GM12865 (cell line): ENCODE measurements at regions not wholly inside any gene's neighbourhood (a gene's known extent, or its start where the extent isn't known, plus 50 kb on each side); places are given as distances from the start of the nearest gene placed in this dataset.

Source experiments
- DNase-seq: peaks from one replicate; pipeline ENCODE4 v3.0.0; 2010; ENCODE audit warnings: low read depth
- H3K4me3 ChIP-seq: 2 replicates; pipeline ENCODE4 v1.5.1; 2011; ENCODE audit warnings: mild to moderate bottlenecking, low read depth, low read length, control low read depth
- TF ChIP-seq, protein P1 (sequence below): IDR thresholded peaks from 2 replicates; pipeline ENCODE4 v1.5.1; 2011; ENCODE audit warnings: low read length, control low read depth, low read depth, inconsistent platforms; ENCODE audit not compliant: insufficient read depth; ENCODE audit errors: missing control alignments

DNA sequence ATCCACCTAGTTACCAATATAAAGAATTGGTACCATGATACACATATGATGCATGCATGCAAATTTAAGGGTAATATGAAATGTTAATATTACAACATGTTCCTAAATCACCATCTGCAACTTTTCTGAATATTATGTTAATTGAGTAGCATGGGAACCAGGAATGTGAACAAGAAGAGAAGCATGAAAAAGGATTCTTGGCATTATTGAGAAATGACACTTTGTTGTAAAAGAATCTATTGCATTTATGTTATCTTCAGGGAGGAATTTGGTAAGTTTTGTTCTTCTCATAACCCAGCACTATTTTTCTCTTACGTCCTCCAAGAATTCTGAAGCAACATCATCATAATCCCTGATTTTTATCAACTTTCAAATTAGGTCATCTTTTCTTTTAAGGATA is 159.9 kb upstream of the SLC25A13 start:
- TF ChIP-seq, protein P1, sequence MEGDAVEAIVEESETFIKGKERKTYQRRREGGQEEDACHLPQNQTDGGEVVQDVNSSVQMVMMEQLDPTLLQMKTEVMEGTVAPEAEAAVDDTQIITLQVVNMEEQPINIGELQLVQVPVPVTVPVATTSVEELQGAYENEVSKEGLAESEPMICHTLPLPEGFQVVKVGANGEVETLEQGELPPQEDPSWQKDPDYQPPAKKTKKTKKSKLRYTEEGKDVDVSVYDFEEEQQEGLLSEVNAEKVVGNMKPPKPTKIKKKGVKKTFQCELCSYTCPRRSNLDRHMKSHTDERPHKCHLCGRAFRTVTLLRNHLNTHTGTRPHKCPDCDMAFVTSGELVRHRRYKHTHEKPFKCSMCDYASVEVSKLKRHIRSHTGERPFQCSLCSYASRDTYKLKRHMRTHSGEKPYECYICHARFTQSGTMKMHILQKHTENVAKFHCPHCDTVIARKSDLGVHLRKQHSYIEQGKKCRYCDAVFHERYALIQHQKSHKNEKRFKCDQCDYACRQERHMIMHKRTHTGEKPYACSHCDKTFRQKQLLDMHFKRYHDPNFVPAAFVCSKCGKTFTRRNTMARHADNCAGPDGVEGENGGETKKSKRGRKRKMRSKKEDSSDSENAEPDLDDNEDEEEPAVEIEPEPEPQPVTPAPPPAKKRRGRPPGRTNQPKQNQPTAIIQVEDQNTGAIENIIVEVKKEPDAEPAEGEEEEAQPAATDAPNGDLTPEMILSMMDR, result no peak
- no peak overlapping the region for H3K4me3 ChIP-seq
- no peak for DNase-seq

DNA sequence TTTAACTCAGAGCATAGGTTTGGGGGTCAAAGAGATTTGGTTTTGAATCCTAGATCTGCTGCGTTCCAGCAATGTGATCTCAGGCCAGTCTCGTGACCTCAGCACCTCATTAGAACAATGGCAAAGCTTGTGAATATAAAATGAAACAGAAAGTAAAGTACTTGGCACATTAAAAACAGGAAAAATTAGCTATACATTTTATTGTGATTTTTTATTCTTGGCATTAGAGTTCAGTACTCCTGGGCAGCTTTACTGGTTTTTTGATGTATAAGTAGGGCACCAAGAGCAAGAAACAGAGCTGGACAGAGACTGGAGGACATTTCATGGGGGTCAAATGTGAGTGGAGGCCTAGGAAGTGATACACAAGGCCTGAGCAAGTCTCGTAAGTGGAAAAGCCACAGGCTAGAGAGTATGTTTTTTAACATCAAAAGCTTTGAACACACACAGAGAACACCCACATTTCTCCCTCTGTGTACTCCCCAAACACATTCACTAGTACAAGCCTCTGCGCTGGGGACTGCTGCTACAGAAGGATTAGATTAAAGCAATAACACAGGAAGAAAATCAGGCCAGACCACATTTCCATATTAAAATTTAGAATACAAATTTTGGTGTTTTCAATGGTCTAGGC is 157.2 kb upstream of the SLC25A13 start:
- H3K4me3 ChIP-seq, result no peak overlapping the region
- TF ChIP-seq, protein P1, result no peak

DNA sequence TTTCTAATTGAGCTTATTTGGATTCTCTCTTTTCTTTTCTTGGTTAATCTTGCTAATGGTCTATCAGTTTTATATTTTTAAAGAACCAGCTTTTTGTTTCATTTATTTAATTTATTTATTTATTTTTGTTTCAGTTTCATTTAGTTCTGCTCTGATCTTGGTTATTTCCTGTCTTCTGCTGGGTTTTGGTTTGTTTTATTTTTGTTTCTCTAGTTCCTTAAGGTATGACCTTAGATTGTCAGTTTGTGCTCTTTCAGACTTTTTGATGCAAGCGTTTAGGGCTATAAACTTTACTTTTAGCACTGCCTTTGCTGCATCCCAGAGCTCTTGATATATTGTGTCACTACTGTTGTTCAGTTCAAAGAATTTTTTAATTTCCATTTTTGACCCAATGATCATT is 149.7 kb upstream of the SLC25A13 start:
- H3K4me3 ChIP-seq, result no peak overlapping the region
- TF ChIP-seq, protein P1, result no peak
- DNase-seq, result no peak

More for the DNA sequence above, 157.2 kb upstream of the SLC25A13 start:
- no peak for DNase-seq

DNA sequence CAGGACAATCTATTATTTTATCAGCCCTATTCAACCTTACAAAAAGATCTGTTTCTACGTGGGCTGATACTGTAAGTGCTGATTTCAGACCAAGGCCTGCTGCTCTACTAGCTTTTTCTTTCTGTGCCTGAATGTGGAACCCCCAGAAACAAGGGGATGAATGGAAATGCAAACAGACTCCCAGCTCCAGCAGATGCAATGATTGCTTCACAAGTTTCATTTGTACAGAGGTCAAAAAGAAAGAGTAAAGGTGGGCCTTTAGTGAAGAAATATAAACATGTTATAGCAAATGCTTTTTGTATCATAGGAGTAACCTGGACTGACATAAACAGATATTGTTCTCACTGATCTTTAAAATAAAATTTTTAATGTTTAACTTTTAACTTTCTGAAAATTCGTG is 130.2 kb upstream of the SLC25A13 start:
- TF ChIP-seq, protein P1, result no peak
- no peak overlapping the region for H3K4me3 ChIP-seq
- no peak for DNase-seq

DNA sequence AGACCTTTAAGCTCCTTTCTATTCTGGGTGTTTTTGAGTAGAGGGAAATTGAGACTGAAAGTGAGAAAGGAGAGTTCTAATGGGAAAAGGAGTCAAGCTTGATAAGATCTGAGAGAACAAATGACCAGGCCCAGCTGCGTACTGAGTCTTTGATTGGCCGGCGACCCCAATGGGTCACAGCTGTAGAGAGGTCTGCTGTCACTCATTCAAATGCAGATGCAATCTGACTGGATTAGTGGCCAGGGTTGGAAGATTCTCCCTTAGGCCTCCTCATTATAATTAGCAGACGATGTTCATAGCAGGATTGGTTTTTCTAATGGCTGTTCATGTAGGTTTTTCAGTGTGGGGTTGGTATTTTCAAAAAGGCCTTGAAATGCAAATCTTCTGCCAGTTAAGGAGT is 127.2 kb upstream of the SLC25A13 start:
- TF ChIP-seq, protein P1, result no peak
- DNase-seq, result no peak
- H3K4me3 ChIP-seq, result no peak overlapping the region

DNA sequence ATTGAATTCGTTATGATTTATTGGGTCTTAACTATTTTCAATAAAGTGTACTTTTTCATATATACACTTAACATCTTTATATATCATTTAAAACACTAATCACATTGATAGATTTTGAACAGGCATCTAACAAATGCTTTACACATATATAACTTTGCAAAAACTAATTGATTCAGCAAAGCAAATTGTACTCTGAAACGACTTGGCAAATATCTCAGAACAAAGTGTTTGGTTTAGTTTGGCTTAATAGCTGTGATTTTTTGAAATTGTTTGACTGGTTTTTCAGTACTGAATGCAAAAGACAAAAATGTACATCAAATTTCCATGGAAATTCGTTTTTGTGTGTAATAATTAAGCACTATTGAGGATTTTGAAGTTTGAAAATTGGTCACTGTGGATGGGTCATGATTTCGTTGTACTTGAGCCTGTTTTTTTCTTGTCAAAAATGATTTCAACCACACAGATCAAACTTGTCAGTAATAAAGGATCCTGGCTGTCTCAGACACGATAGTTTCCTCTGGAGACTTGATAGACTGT is 125.3 kb upstream of the SLC25A13 start:
- DNase-seq, result no peak
- TF ChIP-seq, protein P1, result no peak
- H3K4me3 ChIP-seq, result no peak overlapping the region

DNA sequence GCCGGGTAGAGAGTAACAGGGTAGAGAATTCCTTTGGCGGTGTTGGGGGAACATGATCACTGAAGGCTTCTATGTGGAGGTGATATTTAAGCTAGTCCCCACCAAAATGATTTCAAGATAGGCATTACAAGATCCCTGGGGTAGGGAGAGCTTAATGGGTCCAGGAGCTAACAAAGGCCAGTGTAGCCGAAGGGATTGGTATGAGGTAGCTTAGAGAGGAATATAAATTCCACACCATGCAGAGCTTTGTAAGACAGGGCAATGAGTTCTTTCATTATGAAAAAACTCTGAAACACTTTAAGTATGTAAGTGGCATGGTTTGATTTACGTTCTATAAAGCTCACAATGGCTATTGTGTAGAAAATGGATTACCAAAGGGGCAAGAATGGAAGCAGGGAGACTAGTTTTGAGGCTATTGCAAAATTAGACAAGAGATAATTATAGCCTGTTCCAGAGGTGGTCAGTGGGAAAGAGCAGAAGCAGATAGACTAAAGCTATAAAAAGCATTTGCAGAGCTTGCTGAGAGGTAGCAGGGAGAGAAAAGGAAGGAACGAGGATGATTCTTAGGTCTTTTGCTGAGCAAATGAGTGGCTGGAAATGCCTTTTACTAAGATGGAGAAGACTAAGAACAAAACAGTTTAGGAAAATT is 119.7 kb upstream of the SLC25A13 start:
- TF ChIP-seq, protein P1, result no peak
- no peak overlapping the region for H3K4me3 ChIP-seq
- DNase-seq, result no peak
